ENCODE measurements at regions not wholly inside any gene's neighbourhood (a gene's known extent, or its start where the extent isn't known, plus 50 kb on each side); places are given as distances from the start of the nearest gene placed in this dataset.

DNA sequence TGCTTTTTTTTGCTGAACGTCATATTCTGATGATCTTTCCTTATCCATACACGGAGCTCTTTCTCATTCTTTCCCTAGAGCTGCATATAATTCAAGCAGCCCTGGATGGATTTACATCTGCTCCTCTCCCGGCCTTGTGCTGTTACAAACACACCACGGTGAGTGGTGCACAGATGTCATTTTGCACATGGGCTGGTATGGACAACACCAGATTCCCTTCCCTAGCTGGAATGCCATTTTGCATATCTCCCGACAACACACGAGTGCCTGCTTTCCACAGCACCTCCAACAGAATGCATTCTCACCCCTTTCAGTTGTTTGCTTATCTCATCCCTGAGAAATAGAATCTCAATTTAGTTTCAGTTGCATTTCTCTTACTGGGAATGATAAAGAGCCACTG lies 69.5 kb upstream of the AFDN start:
- Histone ChIP-seq H3K9me3 (ENCODE audit: control insufficient read depth, insufficient read depth, low read depth, low read length) (no peaks in the 10 kb centered on the region), H3K36me3 (ENCODE audit: control insufficient read depth, insufficient read depth, low read length) (no peaks in the 10 kb centered on the region), H3K4me1 (ENCODE audit: control insufficient read depth, extremely low read depth, insufficient read depth, low read length) (no peaks in the 10 kb centered on the region), H3K27ac (ENCODE audit: insufficient read depth, low read length) (no peak overlapping the region), H3K4me2 (ENCODE audit: extremely low read depth, insufficient read depth, low read length) (no peak overlapping the region), H3K9ac (ENCODE audit: insufficient read depth, low read length) (no peak overlapping the region), H3K27me3 (ENCODE audit: control insufficient read depth, insufficient read depth, low read length) (no peaks in the 10 kb centered on the region), H3K4me3 (replicated peaks in 1 of 4; ENCODE audit: control extremely low read depth in 1 of 4, insufficient read depth in 1 of 4, low read depth in 3 of 4, low read length in 4 of 4) (no peak overlapping the region), H2AFZ (ENCODE audit: low read length) (no peak overlapping the region), H3K79me2 (ENCODE audit: control insufficient read depth, insufficient read depth, low read length) (no peaks in the 10 kb centered on the region), H4K20me1 (ENCODE audit: control insufficient read depth, extremely low read depth, insufficient read depth, low read length) (no peaks in the 10 kb centered on the region)
- no peak for DNase-seq (ENCODE audit: low read depth in 2 of 2)
- TF ChIP-seq EZH2 (IDR thresholded peaks at IDR 0.05; ENCODE audit: low read length, missing control alignments) (no peak), CTCF (conservative IDR thresholded peaks at IDR 0.05 in 1 of 2, IDR thresholded peaks at IDR 0.05 in 1 of 2; ENCODE audit: low read depth in 1 of 2, low read length in 2 of 2) (no peak)

DNA sequence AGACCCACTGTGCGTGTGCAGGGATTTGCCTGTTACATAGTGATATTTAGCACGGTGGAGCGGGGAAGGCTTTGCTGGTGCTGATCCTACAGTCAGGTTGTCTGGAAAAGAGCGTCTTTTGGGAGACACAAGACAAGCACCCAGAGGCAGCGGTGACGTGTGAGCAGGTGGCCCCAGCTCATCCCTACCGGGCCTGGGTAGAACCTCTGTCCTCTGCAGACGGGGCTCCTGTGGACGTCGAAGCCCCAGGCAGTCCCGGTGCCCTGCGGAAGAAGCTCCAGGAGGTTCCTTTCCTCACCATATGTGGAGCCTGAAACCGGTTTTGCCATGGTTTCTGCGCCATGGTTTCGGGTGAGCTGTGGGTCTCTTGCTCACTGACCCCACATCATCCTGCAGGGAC lies 68.9 kb upstream of the AFDN start:
- no peaks in the 10 kb centered on the region for H3K4me1 ChIP-seq (ENCODE audit: control insufficient read depth, extremely low read depth, insufficient read depth, low read length)

DNA sequence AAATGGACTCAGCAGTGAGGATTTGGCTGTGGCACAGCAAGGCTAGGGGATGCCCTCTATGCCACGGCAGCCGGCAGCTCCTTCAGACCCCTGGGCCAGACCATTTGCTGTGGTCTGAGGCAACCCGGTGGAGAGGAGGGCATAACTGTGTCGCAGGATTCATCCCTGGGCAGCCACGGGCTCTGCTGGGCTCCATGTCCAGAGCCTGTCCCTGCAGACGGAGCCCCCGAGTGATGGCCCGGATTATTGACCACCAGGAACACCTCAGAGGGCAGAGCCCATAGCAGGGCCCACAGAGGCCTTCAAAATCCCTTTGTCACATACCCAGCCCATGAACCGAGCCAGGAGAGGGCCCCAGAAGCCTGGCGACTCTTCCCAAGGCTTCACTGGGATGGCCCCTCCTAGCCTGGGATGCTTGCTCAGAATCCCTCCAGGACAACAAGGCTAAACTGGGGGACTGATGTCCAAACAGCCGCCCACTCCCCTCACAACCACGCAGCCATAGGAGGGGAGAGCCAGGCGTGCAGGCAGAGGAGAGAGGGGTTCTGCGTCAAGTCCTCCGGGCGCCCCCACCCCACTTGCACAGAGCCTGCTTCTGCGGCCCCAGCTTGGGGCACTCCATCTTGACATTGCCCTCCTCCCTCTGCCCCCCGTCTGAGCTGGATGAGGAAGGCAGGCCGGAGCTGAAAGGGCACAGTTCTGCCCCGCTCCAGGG lies 68.2 kb upstream of the AFDN start:
- no peaks in the 10 kb centered on the region for H3K4me1 ChIP-seq (ENCODE audit: control insufficient read depth, extremely low read depth, insufficient read depth, low read length)
- no peak overlapping the region for H3K9ac ChIP-seq (ENCODE audit: insufficient read depth, low read length)
- no peaks in the 10 kb centered on the region for H4K20me1 ChIP-seq (ENCODE audit: control insufficient read depth, extremely low read depth, insufficient read depth, low read length)
- no peaks in the 10 kb centered on the region for H3K27me3 ChIP-seq (ENCODE audit: control insufficient read depth, insufficient read depth, low read length)
- no peaks in the 10 kb centered on the region for H3K9me3 ChIP-seq (ENCODE audit: control insufficient read depth, insufficient read depth, low read depth, low read length)
- H3K36me3 ChIP-seq (ENCODE audit: control insufficient read depth, insufficient read depth, low read length), result no peaks in the 10 kb centered on the region
- no peak for DNase-seq (ENCODE audit: low read depth in 2 of 2)
- H3K4me2 ChIP-seq (ENCODE audit: extremely low read depth, insufficient read depth, low read length), result no peak overlapping the region
- no peak overlapping the region for H3K27ac ChIP-seq (ENCODE audit: insufficient read depth, low read length)
- no peak overlapping the region for H3K4me3 ChIP-seq (replicated peaks in 1 of 4; ENCODE audit: control extremely low read depth in 1 of 4, insufficient read depth in 1 of 4, low read depth in 3 of 4, low read length in 4 of 4)
- H2AFZ ChIP-seq (ENCODE audit: low read length), result no peak overlapping the region
- TF ChIP-seq CTCF (conservative IDR thresholded peaks at IDR 0.05 in 1 of 2, IDR thresholded peaks at IDR 0.05 in 1 of 2; ENCODE audit: low read depth in 1 of 2, low read length in 2 of 2) (no peak), EZH2 (IDR thresholded peaks at IDR 0.05; ENCODE audit: low read length, missing control alignments) (no peak)
- H3K79me2 ChIP-seq (ENCODE audit: control insufficient read depth, insufficient read depth, low read length), result no peaks in the 10 kb centered on the region

More for the DNA sequence above, 68.9 kb upstream of the AFDN start:
- no peak overlapping the region for H2AFZ ChIP-seq (ENCODE audit: low read length)
- TF ChIP-seq EZH2 (IDR thresholded peaks at IDR 0.05; ENCODE audit: low read length, missing control alignments) (no peak), CTCF (conservative IDR thresholded peaks at IDR 0.05 in 1 of 2, IDR thresholded peaks at IDR 0.05 in 1 of 2; ENCODE audit: low read depth in 1 of 2, low read length in 2 of 2) (no peak)
- H3K27me3 ChIP-seq (ENCODE audit: control insufficient read depth, insufficient read depth, low read length), result no peaks in the 10 kb centered on the region
- no peak overlapping the region for H3K4me3 ChIP-seq (replicated peaks in 1 of 4; ENCODE audit: control extremely low read depth in 1 of 4, insufficient read depth in 1 of 4, low read depth in 3 of 4, low read length in 4 of 4)
- no peaks in the 10 kb centered on the region for H3K79me2 ChIP-seq (ENCODE audit: control insufficient read depth, insufficient read depth, low read length)
- H3K4me2 ChIP-seq (ENCODE audit: extremely low read depth, insufficient read depth, low read length), result no peak overlapping the region
- H3K27ac ChIP-seq (ENCODE audit: insufficient read depth, low read length), result no peak overlapping the region
- no peaks in the 10 kb centered on the region for H3K36me3 ChIP-seq (ENCODE audit: control insufficient read depth, insufficient read depth, low read length)
- no peak for DNase-seq (ENCODE audit: low read depth in 2 of 2)
- no peak overlapping the region for H3K9ac ChIP-seq (ENCODE audit: insufficient read depth, low read length)
- no peaks in the 10 kb centered on the region for H4K20me1 ChIP-seq (ENCODE audit: control insufficient read depth, extremely low read depth, insufficient read depth, low read length)
- no peaks in the 10 kb centered on the region for H3K9me3 ChIP-seq (ENCODE audit: control insufficient read depth, insufficient read depth, low read depth, low read length)

All from fibroblast of lung (primary cell).